HG02610 (cell line): ENCODE measurements at regions not wholly inside any gene's neighbourhood (a gene's known extent, or its start where the extent isn't known, plus 50 kb on each side); places are given as distances from the start of the nearest gene placed in this dataset.
A peak's percentile ranks its signal among the peaks of the same experiment; 100 is the strongest.

ENCODE experiments used
- ATAC-seq: cut with Tn5 transposase; IDR thresholded peaks from one replicate; pipeline ENCODE4 v1.9.1; 2021; ENCODE audit warnings: mild to moderate bottlenecking, moderate library complexity; ENCODE audit not compliant: unreplicated experiment

GRCh38 chr20:23155141-23155590, 69.0 kb upstream of the CD93 start:
- ATAC-seq, result no peak

- ATAC-seq, result no peak
Measured at GRCh38 chr20:23153696-23154341, 67.7 kb upstream of the CD93 start.

GRCh38 chr20:23152902-23153301, 66.8 kb upstream of the CD93 start:
- no peak for ATAC-seq

- ATAC-seq, result no peak
Measured at GRCh38 chr20:23152308-23152892, 66.3 kb upstream of the CD93 start.

GRCh38 chr20:23151885-23152284, 65.8 kb upstream of the CD93 start:
- no peak for ATAC-seq

GRCh38 chr20:23151008-23151703, 65.0 kb upstream of the CD93 start:
- no peak for ATAC-seq

- ATAC-seq, result no peak
Measured at GRCh38 chr20:23150304-23151007, 64.3 kb upstream of the CD93 start.

- ATAC-seq, result no peak
Measured at GRCh38 chr20:23149623-23150279, 63.6 kb upstream of the CD93 start.

GRCh38 chr20:23148731-23149570, 62.8 kb upstream of the CD93 start:
- no peak for ATAC-seq

- peak; percentile 78 for ATAC-seq
Measured at GRCh38 chr20:23147964-23148730, 62.0 kb upstream of the CD93 start.

- no peak for ATAC-seq
Measured at GRCh38 chr20:23147647-23147963, 61.5 kb upstream of the CD93 start.

GRCh38 chr20:23146857-23147637, 60.9 kb upstream of the CD93 start:
- ATAC-seq, result no peak

- ATAC-seq, result no peak
Measured at GRCh38 chr20:23146181-23146580, 60.1 kb upstream of the CD93 start.

GRCh38 chr20:23145281-23145700, 59.2 kb upstream of the CD93 start:
- ATAC-seq, result no peak

- no peak for ATAC-seq
Measured at GRCh38 chr20:23144856-23145255, 58.7 kb upstream of the CD93 start.

GRCh38 chr20:23143986-23144690, 58.0 kb upstream of the CD93 start:
- no peak for ATAC-seq

- ATAC-seq, result no peak
Measured at GRCh38 chr20:23143098-23143497, 57.0 kb upstream of the CD93 start.
